ENCODE measurements at regions not wholly inside any gene's neighbourhood (a gene's known extent, or its start where the extent isn't known, plus 50 kb on each side); places are given as distances from the start of the nearest gene placed in this dataset.

- H3K9me3 ChIP-seq (ENCODE audit: control insufficient read depth in 2 of 2, low read length in 2 of 2) = no peaks in the 10 kb centered on the region
- H3K4me1 ChIP-seq (ENCODE audit: control insufficient read depth in 2 of 2, insufficient read depth in 2 of 2, low read length in 2 of 2) = no peaks in the 10 kb centered on the region
- no peaks in the 10 kb centered on the region for H3K36me3 ChIP-seq (ENCODE audit: control insufficient read depth in 2 of 2, insufficient read depth in 2 of 2, low read length in 2 of 2)
- H3K27ac ChIP-seq (ENCODE audit: low read depth in 2 of 2, low read length in 2 of 2) = no peak overlapping the region
- no peak overlapping the region for H3K4me3 ChIP-seq (ENCODE audit: low read length in 2 of 2)
- no peaks in the 10 kb centered on the region for H3K27me3 ChIP-seq (ENCODE audit: control insufficient read depth in 2 of 2, insufficient read depth in 2 of 2, low read length in 2 of 2)
- no peak overlapping the region for H3K9ac ChIP-seq (ENCODE audit: low read depth in 1 of 2, low read length in 2 of 2)
Measured at GRCh38 chr4:106869551-106869950, 166.6 kb downstream of the DKK2 start.

GRCh38 chr4:106868381-106869035, 167.6 kb downstream of the DKK2 start:
- no peaks in the 10 kb centered on the region for H3K27me3 ChIP-seq (ENCODE audit: control insufficient read depth in 2 of 2, insufficient read depth in 2 of 2, low read length in 2 of 2)
- no peaks in the 10 kb centered on the region for H3K4me1 ChIP-seq (ENCODE audit: control insufficient read depth in 2 of 2, insufficient read depth in 2 of 2, low read length in 2 of 2)
- no peaks in the 10 kb centered on the region for H3K36me3 ChIP-seq (ENCODE audit: control insufficient read depth in 2 of 2, insufficient read depth in 2 of 2, low read length in 2 of 2)
- H3K9me3 ChIP-seq (ENCODE audit: control insufficient read depth in 2 of 2, low read length in 2 of 2) = no peaks in the 10 kb centered on the region
- H3K9ac ChIP-seq (ENCODE audit: low read depth in 1 of 2, low read length in 2 of 2) = no peak overlapping the region
- H3K4me3 ChIP-seq (ENCODE audit: low read length in 2 of 2) = no peak overlapping the region
- H3K27ac ChIP-seq (ENCODE audit: low read depth in 2 of 2, low read length in 2 of 2) = no peak overlapping the region

DNA sequence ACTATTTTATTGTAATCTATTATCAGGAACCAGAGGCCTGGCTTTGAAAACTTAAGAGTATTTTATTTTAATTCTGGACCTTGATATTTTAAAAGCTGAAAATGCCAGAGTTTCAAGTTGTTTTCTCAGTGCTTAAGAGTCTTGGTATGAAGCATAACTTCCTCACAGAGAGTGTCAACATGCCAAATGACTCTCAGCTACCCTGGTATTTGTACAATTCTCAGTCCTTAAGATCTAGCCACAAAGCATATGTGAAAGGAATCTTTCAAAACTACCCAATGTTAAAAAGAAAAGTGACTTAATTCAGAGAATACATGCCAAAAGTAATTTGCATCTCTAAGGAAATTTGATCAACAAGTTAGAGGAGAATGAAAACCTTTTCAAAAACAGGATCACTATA, 171.9 kb downstream of the DKK2 start:
- Histone ChIP-seq H3K27ac (ENCODE audit: low read depth in 2 of 2, low read length in 2 of 2) (no peak overlapping the region), H3K36me3 (ENCODE audit: control insufficient read depth in 2 of 2, insufficient read depth in 2 of 2, low read length in 2 of 2) (no peaks in the 10 kb centered on the region), H3K4me3 (ENCODE audit: low read length in 2 of 2) (no peak overlapping the region), H3K4me1 (ENCODE audit: control insufficient read depth in 2 of 2, insufficient read depth in 2 of 2, low read length in 2 of 2) (no peaks in the 10 kb centered on the region), H3K27me3 (ENCODE audit: control insufficient read depth in 2 of 2, insufficient read depth in 2 of 2, low read length in 2 of 2) (no peaks in the 10 kb centered on the region), H3K9me3 (ENCODE audit: control insufficient read depth in 2 of 2, low read length in 2 of 2) (no peaks in the 10 kb centered on the region), H3K9ac (ENCODE audit: low read depth in 1 of 2, low read length in 2 of 2) (no peak overlapping the region)

GRCh38 chr4:106854569-106855351, 181.4 kb downstream of the DKK2 start:
- Histone ChIP-seq H3K27me3 (ENCODE audit: control insufficient read depth in 2 of 2, insufficient read depth in 2 of 2, low read length in 2 of 2) (no peaks in the 10 kb centered on the region), H3K36me3 (ENCODE audit: control insufficient read depth in 2 of 2, insufficient read depth in 2 of 2, low read length in 2 of 2) (no peaks in the 10 kb centered on the region), H3K9ac (ENCODE audit: low read depth in 1 of 2, low read length in 2 of 2) (no peak overlapping the region), H3K27ac (ENCODE audit: low read depth in 2 of 2, low read length in 2 of 2) (no peak overlapping the region), H3K4me1 (ENCODE audit: control insufficient read depth in 2 of 2, insufficient read depth in 2 of 2, low read length in 2 of 2) (no peaks in the 10 kb centered on the region), H3K9me3 (ENCODE audit: control insufficient read depth in 2 of 2, low read length in 2 of 2) (no peaks in the 10 kb centered on the region), H3K4me3 (ENCODE audit: low read length in 2 of 2) (no peak overlapping the region)

- no peaks in the 10 kb centered on the region for H3K9me3 ChIP-seq (ENCODE audit: control insufficient read depth in 2 of 2, low read length in 2 of 2)
- H3K36me3 ChIP-seq (ENCODE audit: control insufficient read depth in 2 of 2, insufficient read depth in 2 of 2, low read length in 2 of 2) = no peaks in the 10 kb centered on the region
Measured at GRCh38 chr4:106852426-106852825, 183.7 kb downstream of the DKK2 start.

GRCh38 chr4:106851726-106852125, 184.4 kb downstream of the DKK2 start:
- H3K9me3 ChIP-seq (ENCODE audit: control insufficient read depth in 2 of 2, low read length in 2 of 2) = no peaks in the 10 kb centered on the region
- H3K27me3 ChIP-seq (ENCODE audit: control insufficient read depth in 2 of 2, insufficient read depth in 2 of 2, low read length in 2 of 2) = no peaks in the 10 kb centered on the region
- H3K4me3 ChIP-seq (ENCODE audit: low read length in 2 of 2) = no peak overlapping the region
- no peak overlapping the region for H3K27ac ChIP-seq (ENCODE audit: low read depth in 2 of 2, low read length in 2 of 2)
- H3K9ac ChIP-seq (ENCODE audit: low read depth in 1 of 2, low read length in 2 of 2) = no peak overlapping the region
- H3K4me1 ChIP-seq (ENCODE audit: control insufficient read depth in 2 of 2, insufficient read depth in 2 of 2, low read length in 2 of 2) = no peaks in the 10 kb centered on the region
- no peaks in the 10 kb centered on the region for H3K36me3 ChIP-seq (ENCODE audit: control insufficient read depth in 2 of 2, insufficient read depth in 2 of 2, low read length in 2 of 2)

More at GRCh38 chr4:106852426-106852825, 183.7 kb downstream of the DKK2 start:
- Histone ChIP-seq H3K9ac (ENCODE audit: low read depth in 1 of 2, low read length in 2 of 2) (no peak overlapping the region), H3K4me1 (ENCODE audit: control insufficient read depth in 2 of 2, insufficient read depth in 2 of 2, low read length in 2 of 2) (no peaks in the 10 kb centered on the region), H3K4me3 (ENCODE audit: low read length in 2 of 2) (no peak overlapping the region), H3K27ac (ENCODE audit: low read depth in 2 of 2, low read length in 2 of 2) (no peak overlapping the region), H3K27me3 (ENCODE audit: control insufficient read depth in 2 of 2, insufficient read depth in 2 of 2, low read length in 2 of 2) (no peaks in the 10 kb centered on the region)

- H3K27ac ChIP-seq (ENCODE audit: low read depth in 2 of 2, low read length in 2 of 2) = no peak overlapping the region
- H3K4me1 ChIP-seq (ENCODE audit: control insufficient read depth in 2 of 2, insufficient read depth in 2 of 2, low read length in 2 of 2) = no peaks in the 10 kb centered on the region
- H3K36me3 ChIP-seq (ENCODE audit: control insufficient read depth in 2 of 2, insufficient read depth in 2 of 2, low read length in 2 of 2) = no peaks in the 10 kb centered on the region
- H3K27me3 ChIP-seq (ENCODE audit: control insufficient read depth in 2 of 2, insufficient read depth in 2 of 2, low read length in 2 of 2) = no peaks in the 10 kb centered on the region
- H3K4me3 ChIP-seq (ENCODE audit: low read length in 2 of 2) = no peak overlapping the region
- H3K9ac ChIP-seq (ENCODE audit: low read depth in 1 of 2, low read length in 2 of 2) = no peak overlapping the region
- no peaks in the 10 kb centered on the region for H3K9me3 ChIP-seq (ENCODE audit: control insufficient read depth in 2 of 2, low read length in 2 of 2)
Measured at GRCh38 chr4:106850691-106851090, 185.4 kb downstream of the DKK2 start.

- H3K9ac ChIP-seq (ENCODE audit: low read depth in 1 of 2, low read length in 2 of 2) = no peak overlapping the region
- H3K9me3 ChIP-seq (ENCODE audit: control insufficient read depth in 2 of 2, low read length in 2 of 2) = no peaks in the 10 kb centered on the region
- no peak overlapping the region for H3K27ac ChIP-seq (ENCODE audit: low read depth in 2 of 2, low read length in 2 of 2)
- H3K36me3 ChIP-seq (ENCODE audit: control insufficient read depth in 2 of 2, insufficient read depth in 2 of 2, low read length in 2 of 2) = no peaks in the 10 kb centered on the region
- no peaks in the 10 kb centered on the region for H3K27me3 ChIP-seq (ENCODE audit: control insufficient read depth in 2 of 2, insufficient read depth in 2 of 2, low read length in 2 of 2)
- no peaks in the 10 kb centered on the region for H3K4me1 ChIP-seq (ENCODE audit: control insufficient read depth in 2 of 2, insufficient read depth in 2 of 2, low read length in 2 of 2)
- no peak overlapping the region for H3K4me3 ChIP-seq (ENCODE audit: low read length in 2 of 2)
Measured at GRCh38 chr4:106835919-106836318, 200.2 kb downstream of the DKK2 start.

DNA sequence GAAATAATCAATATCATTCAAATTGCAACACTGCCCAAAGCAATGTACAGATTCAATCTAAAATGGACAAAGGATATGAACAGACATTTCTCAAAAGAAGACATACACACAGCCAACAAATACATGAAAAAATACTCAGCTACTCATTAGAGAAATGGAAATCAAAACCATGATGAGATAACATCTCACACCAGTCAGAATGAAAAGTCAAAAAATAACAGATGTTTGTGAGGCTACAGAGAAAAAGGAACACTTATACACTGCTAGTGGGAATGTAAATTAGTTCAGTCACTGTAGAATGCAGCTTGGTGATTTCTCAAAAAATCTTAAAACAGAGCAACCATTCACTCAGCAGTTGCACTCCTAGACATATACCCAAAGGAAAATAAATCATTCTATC, 205.2 kb downstream of the DKK2 start:
- no peak overlapping the region for H3K27ac ChIP-seq (ENCODE audit: low read depth in 2 of 2, low read length in 2 of 2)
- no peak overlapping the region for H3K4me3 ChIP-seq (ENCODE audit: low read length in 2 of 2)
- H3K9me3 ChIP-seq (ENCODE audit: control insufficient read depth in 2 of 2, low read length in 2 of 2) = no peaks in the 10 kb centered on the region
- no peaks in the 10 kb centered on the region for H3K36me3 ChIP-seq (ENCODE audit: control insufficient read depth in 2 of 2, insufficient read depth in 2 of 2, low read length in 2 of 2)
- no peaks in the 10 kb centered on the region for H3K4me1 ChIP-seq (ENCODE audit: control insufficient read depth in 2 of 2, insufficient read depth in 2 of 2, low read length in 2 of 2)
- H3K27me3 ChIP-seq (ENCODE audit: control insufficient read depth in 2 of 2, insufficient read depth in 2 of 2, low read length in 2 of 2) = no peaks in the 10 kb centered on the region
- no peak overlapping the region for H3K9ac ChIP-seq (ENCODE audit: low read depth in 1 of 2, low read length in 2 of 2)

DNA sequence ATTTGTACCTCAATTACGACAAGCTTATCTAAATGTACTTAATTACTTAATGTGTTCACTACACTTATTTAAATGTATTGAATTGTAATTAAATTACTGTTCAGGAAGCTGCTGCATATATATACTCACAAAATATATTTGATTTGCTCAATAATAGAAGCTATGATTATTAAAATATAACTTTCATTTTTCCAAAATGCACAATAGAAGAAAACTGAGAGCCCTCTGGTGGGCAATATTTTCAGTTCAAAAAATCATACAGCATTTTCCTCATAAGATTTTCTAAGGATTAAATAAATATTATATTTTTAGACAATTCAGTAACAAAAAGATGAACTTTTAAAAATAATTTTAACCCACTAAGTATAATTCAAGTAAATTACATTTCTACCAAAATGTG, 217.3 kb downstream of the DKK2 start:
- Histone ChIP-seq H3K4me3 (ENCODE audit: low read length in 2 of 2) (no peak overlapping the region), H3K36me3 (ENCODE audit: control insufficient read depth in 2 of 2, insufficient read depth in 2 of 2, low read length in 2 of 2) (no peaks in the 10 kb centered on the region), H3K27me3 (ENCODE audit: control insufficient read depth in 2 of 2, insufficient read depth in 2 of 2, low read length in 2 of 2) (no peaks in the 10 kb centered on the region), H3K9me3 (ENCODE audit: control insufficient read depth in 2 of 2, low read length in 2 of 2) (no peaks in the 10 kb centered on the region), H3K4me1 (ENCODE audit: control insufficient read depth in 2 of 2, insufficient read depth in 2 of 2, low read length in 2 of 2) (no peaks in the 10 kb centered on the region), H3K27ac (ENCODE audit: low read depth in 2 of 2, low read length in 2 of 2) (no peak overlapping the region), H3K9ac (ENCODE audit: low read depth in 1 of 2, low read length in 2 of 2) (no peak overlapping the region)
